DND-41 (cell line): ENCODE measurements at regions not wholly inside any gene's neighbourhood (a gene's known extent, or its start where the extent isn't known, plus 50 kb on each side); places are given as distances from the start of the nearest gene placed in this dataset.

ENCODE experiments used
- CTCF ChIP-seq: IDR thresholded peaks from 2 replicates; pipeline ENCODE4 v1.5.1; 2012; ENCODE audit warnings: borderline replicate concordance, low read length, moderate library complexity, mild to moderate bottlenecking; ENCODE audit not compliant: poor library complexity, severe bottlenecking; ENCODE audit errors: extremely low read depth
- EZH2 ChIP-seq: IDR thresholded peaks from 3 replicates; pipeline ENCODE4 v1.6.1; 2012; ENCODE audit warnings: borderline replicate concordance, low read depth, mild to moderate bottlenecking, moderate library complexity, low read length, inconsistent platforms; ENCODE audit not compliant: severe bottlenecking

- TF ChIP-seq CTCF (no peak), EZH2 (no peak)
These were observed 606.6 kb downstream of the LIG4 start for GRCh38 chr13:107608736-107609135.
